Heart right ventricle (tissue), 16 donors: ENCODE measurements at regions not wholly inside any gene's neighbourhood (a gene's known extent, or its start where the extent isn't known, plus 50 kb on each side); places are given as distances from the start of the nearest gene placed in this dataset.

Source experiments
- ATAC-seq, 8 donors: fragments of 200-7000 bp; cut with Tn5 transposase; one replicate each; pipeline ENCODE4 v1.9.1; 2020; ENCODE audit warnings: mild to moderate bottlenecking in 8 of 8, moderate library complexity in 8 of 8, moderate number of reproducible peaks in 1 of 8
- DNase-seq, 2 donors: peaks; one replicate each; pipeline ENCODE4 v3.0.0-alpha.2; 2020
- H3K27ac ChIP-seq, 10 donors: fragments of 200-600 bp; sonication (generic) in 2 of 10; one replicate each; pipeline versions ENCODE4 v1.5.0 to v1.8.0; 2020 to 2022; ENCODE audit warnings: mild to moderate bottlenecking in 3 of 10
- H3K27me3 ChIP-seq, 7 donors: fragments of 200-600 bp; one replicate each; pipeline ENCODE4 v1.8.0; 2021 to 2022; ENCODE audit warnings: mild to moderate bottlenecking in 2 of 7
- H3K36me3 ChIP-seq, 9 donors: fragments of 200-600 bp; sonication (generic) in 1 of 9; one replicate each; pipeline versions ENCODE4 v1.5.0 to v1.8.0; 2020 to 2022; ENCODE audit warnings: mild to moderate bottlenecking in 2 of 9
- H3K4me1 ChIP-seq, 9 donors: fragments of 200-600 bp; sonication (generic) in 1 of 9; one replicate each; pipeline versions ENCODE4 v1.5.0 to v1.8.0; 2020 to 2022; ENCODE audit warnings: mild to moderate bottlenecking in 4 of 9
- H3K4me3 ChIP-seq, 10 donors: fragments of 200-600 bp; sonication (generic) in 2 of 10; one replicate each; pipeline versions ENCODE4 v1.5.0 to v1.8.0; 2020 to 2022; ENCODE audit warnings: mild to moderate bottlenecking in 7 of 10, moderate library complexity in 2 of 10
- H3K9me3 ChIP-seq, 11 donors: fragments of 200-600 bp in 10 of 11; sonication (generic) in 2 of 11; one replicate each; pipeline versions ENCODE4 v1.5.0 to v1.8.0; 2013 to 2022; ENCODE audit warnings: mild to moderate bottlenecking in 2 of 11, control low read depth in 1 of 11, moderate library complexity in 1 of 11
- CTCF ChIP-seq, 9 donors: fragments of 200-600 bp; sonication (generic) in 2 of 9; IDR thresholded peaks; one replicate each; pipeline versions ENCODE4 v1.5.0 to v1.8.0; 2021 to 2022; ENCODE audit warnings: antibody characterized with exemption in 9 of 9, mild to moderate bottlenecking in 5 of 9, moderate library complexity in 1 of 9
- WGBS, 2 donors: extraction: QIAGEN DNeasy Blood & Tissue Kit; methylation state at CpG; one replicate each; pipeline ENCODE4 v1.1.7; 2013; ENCODE audit warnings: inconsistent platforms in 1 of 2; 5-methylcytosine and 5-hydroxymethylcytosine counted together
- intact Hi-C, 10 donors: fragments of 100-400 bp; cut with DNase I; formaldehyde crosslinking; loops; one replicate each; pipeline versions ENCODE4 v1.11.1 to v1.14.2; 2022
- donor health status: Arrhythmogenic right ventricular cardiomyopathy.
- donor health status: ischemic (EF 13 %, LVEDD 7.1; RV severe dilation, severe dysfunction).
- donor health status: healthy with polysubstance abuse.
- donor health status: DM: no; HTN: yes; CAD: no.
- donor health status: DM: no; HTN: no; CAD: no.
- donor health status: ischemic (EF 25% LVEDD 6.9; RV normal size, moderate dysfunction).
- donor health status: ischemic (EF 25% LVEDD 5.7; RV mildly dilated, moderate dysfunction).
- donor health status: healthy.
- donor health status: DM: yes; HTN: yes; CAD: no.
- donor health status: Ischemic cardiomyopathy.
- donor health status: ischemic (EF 35%, LVEDD 5.7; RV mildly dilated, moderate dysfunction).
- donor health status: nonischemic (EF 11% LVEDD 7.7; RV severe dilation, severe dysfunction).
- donor health status: DM: yes; HTN: yes; CAD: no.
- donor health status: PGD.
- donor health status: ischemic (EF 29% LVEDD 5.4; RV normal size, mild dysfunction).
- donor health status: nonischemic (EF 23%, LVEDD 6.1; RV moderate dilation, normal function).

GRCh38 chr10:107671960-107672359, 507.5 kb upstream of the SORCS1 start:
- no peak overlapping the region for H3K4me3 ChIP-seq
- no peaks in the 10 kb centered on the region for H3K27me3 ChIP-seq
- no peaks in the 10 kb centered on the region for H3K9me3 ChIP-seq
- H3K36me3 ChIP-seq = no peaks in the 10 kb centered on the region
- DNase-seq (no peak), ATAC-seq (no peak)
- H3K4me1 ChIP-seq = no peaks in the 10 kb centered on the region
- no peak overlapping the region for H3K27ac ChIP-seq
- intact Hi-C loops = no loop called here
- TF ChIP-seq CTCF (IDR thresholded peaks at IDR 0.05) = no peak

GRCh38 chr10:107666214-107666613, 501.7 kb upstream of the SORCS1 start:
- no peak for TF ChIP-seq CTCF (IDR thresholded peaks at IDR 0.05)
- ATAC-seq (no peak), DNase-seq (no peak)
- peaks cover 0 to 7% (median 0%) of the 10 kb centered on the region in 11 donors for H3K9me3 ChIP-seq
- no peaks in the 10 kb centered on the region for H3K36me3 ChIP-seq
- H3K4me3 ChIP-seq = no peak overlapping the region
- 46 to 58% methylated on average over 5 of the region's 5 CpGs for WGBS, 2 donors
- H3K27ac ChIP-seq = no peak overlapping the region
- no peaks in the 10 kb centered on the region for H3K27me3 ChIP-seq
- no peaks in the 10 kb centered on the region for H3K4me1 ChIP-seq
- intact Hi-C loops = no loop called here

GRCh38 chr10:107665459-107665858, 501.0 kb upstream of the SORCS1 start:
- no peak for DNase-seq
- WGBS, 2 donors = 71 to 81% methylated on average over 4 of the region's 4 CpGs
- Histone ChIP-seq H3K27me3 (no peaks in the 10 kb centered on the region), H3K4me1 (no peaks in the 10 kb centered on the region), H3K4me3 (no peak overlapping the region), H3K36me3 (no peaks in the 10 kb centered on the region), H3K27ac (no peak overlapping the region), H3K9me3 (peaks cover 0 to 7% (median 0%) of the 10 kb centered on the region in 11 donors)
- intact Hi-C loops = no loop called here
- ATAC-seq = no peak
- TF ChIP-seq CTCF (IDR thresholded peaks at IDR 0.05) = no peak

GRCh38 chr10:107657851-107658250, 493.3 kb upstream of the SORCS1 start:
- no peaks in the 10 kb centered on the region for H3K36me3 ChIP-seq
- 51 to 61% methylated on average over 3 of the region's 3 CpGs for WGBS, 2 donors
- no peak overlapping the region for H3K27ac ChIP-seq
- TF ChIP-seq CTCF (IDR thresholded peaks at IDR 0.05) = no peak
- ATAC-seq (no peak), DNase-seq (no peak)
- intact Hi-C loops = no loop called here
- H3K4me3 ChIP-seq = no peak overlapping the region
- no peaks in the 10 kb centered on the region for H3K9me3 ChIP-seq
- peaks cover 0 to 9% (median 0%) of the 10 kb centered on the region in 9 donors for H3K4me1 ChIP-seq
- no peaks in the 10 kb centered on the region for H3K27me3 ChIP-seq

GRCh38 chr10:107656932-107657331, 492.4 kb upstream of the SORCS1 start:
- Histone ChIP-seq H3K4me1 (peaks cover 0 to 9% (median 0%) of the 10 kb centered on the region in 9 donors), H3K27me3 (no peaks in the 10 kb centered on the region), H3K9me3 (no peaks in the 10 kb centered on the region), H3K27ac (no peak overlapping the region), H3K4me3 (no peak overlapping the region), H3K36me3 (no peaks in the 10 kb centered on the region)
- TF ChIP-seq CTCF (IDR thresholded peaks at IDR 0.05) = no peak
- intact Hi-C loops = no loop called here
- DNase-seq = no peak
- no peak for ATAC-seq
